ENCODE measurements at regions not wholly inside any gene's neighbourhood (a gene's known extent, or its start where the extent isn't known, plus 50 kb on each side); places are given as distances from the start of the nearest gene placed in this dataset.

GRCh38 chr7:33810356-33810755, 95.0 kb upstream of the BMPER start:
- H3K36me3 Mint-ChIP-seq (ENCODE audit: low read depth) = no peaks in the 10 kb centered on the region
- TF ChIP-seq, protein P1, sequence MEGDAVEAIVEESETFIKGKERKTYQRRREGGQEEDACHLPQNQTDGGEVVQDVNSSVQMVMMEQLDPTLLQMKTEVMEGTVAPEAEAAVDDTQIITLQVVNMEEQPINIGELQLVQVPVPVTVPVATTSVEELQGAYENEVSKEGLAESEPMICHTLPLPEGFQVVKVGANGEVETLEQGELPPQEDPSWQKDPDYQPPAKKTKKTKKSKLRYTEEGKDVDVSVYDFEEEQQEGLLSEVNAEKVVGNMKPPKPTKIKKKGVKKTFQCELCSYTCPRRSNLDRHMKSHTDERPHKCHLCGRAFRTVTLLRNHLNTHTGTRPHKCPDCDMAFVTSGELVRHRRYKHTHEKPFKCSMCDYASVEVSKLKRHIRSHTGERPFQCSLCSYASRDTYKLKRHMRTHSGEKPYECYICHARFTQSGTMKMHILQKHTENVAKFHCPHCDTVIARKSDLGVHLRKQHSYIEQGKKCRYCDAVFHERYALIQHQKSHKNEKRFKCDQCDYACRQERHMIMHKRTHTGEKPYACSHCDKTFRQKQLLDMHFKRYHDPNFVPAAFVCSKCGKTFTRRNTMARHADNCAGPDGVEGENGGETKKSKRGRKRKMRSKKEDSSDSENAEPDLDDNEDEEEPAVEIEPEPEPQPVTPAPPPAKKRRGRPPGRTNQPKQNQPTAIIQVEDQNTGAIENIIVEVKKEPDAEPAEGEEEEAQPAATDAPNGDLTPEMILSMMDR (IDR thresholded peaks at IDR 0.05) = no peak
- DNase-seq (ENCODE audit: low spot score) = no peak
- H3K9me3 Mint-ChIP-seq (ENCODE audit: low read depth) = peaks cover 2% of the 10 kb centered on the region
- no peak overlapping the region for H3K27ac Mint-ChIP-seq (ENCODE audit: unreplicated experiment)
- H3K4me3 Mint-ChIP-seq (ENCODE audit: unreplicated experiment) = no peak overlapping the region
- no peaks in the 10 kb centered on the region for H3K27me3 Mint-ChIP-seq (ENCODE audit: low read depth)
- H3K4me1 Mint-ChIP-seq (ENCODE audit: low read depth) = peaks cover 45% of the 10 kb centered on the region

- peaks cover 2% of the 10 kb centered on the region for H3K9me3 Mint-ChIP-seq (ENCODE audit: low read depth)
- peaks cover 25% of the 10 kb centered on the region for H3K4me1 Mint-ChIP-seq (ENCODE audit: low read depth)
- no peaks in the 10 kb centered on the region for H3K27me3 Mint-ChIP-seq (ENCODE audit: low read depth)
- no peak overlapping the region for H3K27ac Mint-ChIP-seq (ENCODE audit: unreplicated experiment)
- no peaks in the 10 kb centered on the region for H3K36me3 Mint-ChIP-seq (ENCODE audit: low read depth)
- no peak overlapping the region for H3K4me3 Mint-ChIP-seq (ENCODE audit: unreplicated experiment)
- TF ChIP-seq, protein P1 (IDR thresholded peaks at IDR 0.05) = no peak
- no peak for DNase-seq (ENCODE audit: low spot score)
Measured at GRCh38 chr7:33813331-33813730, 92.0 kb upstream of the BMPER start.

GRCh38 chr7:33814400-33814799, 90.9 kb upstream of the BMPER start:
- no peak overlapping the region for H3K4me3 Mint-ChIP-seq (ENCODE audit: unreplicated experiment)
- peaks cover 18% of the 10 kb centered on the region for H3K4me1 Mint-ChIP-seq (ENCODE audit: low read depth)
- peaks cover 2% of the 10 kb centered on the region for H3K9me3 Mint-ChIP-seq (ENCODE audit: low read depth)
- TF ChIP-seq, protein P1 (IDR thresholded peaks at IDR 0.05) = no peak
- no peak overlapping the region for H3K27ac Mint-ChIP-seq (ENCODE audit: unreplicated experiment)
- no peaks in the 10 kb centered on the region for H3K36me3 Mint-ChIP-seq (ENCODE audit: low read depth)
- no peaks in the 10 kb centered on the region for H3K27me3 Mint-ChIP-seq (ENCODE audit: low read depth)
- DNase-seq (ENCODE audit: low spot score) = no peak

DNA sequence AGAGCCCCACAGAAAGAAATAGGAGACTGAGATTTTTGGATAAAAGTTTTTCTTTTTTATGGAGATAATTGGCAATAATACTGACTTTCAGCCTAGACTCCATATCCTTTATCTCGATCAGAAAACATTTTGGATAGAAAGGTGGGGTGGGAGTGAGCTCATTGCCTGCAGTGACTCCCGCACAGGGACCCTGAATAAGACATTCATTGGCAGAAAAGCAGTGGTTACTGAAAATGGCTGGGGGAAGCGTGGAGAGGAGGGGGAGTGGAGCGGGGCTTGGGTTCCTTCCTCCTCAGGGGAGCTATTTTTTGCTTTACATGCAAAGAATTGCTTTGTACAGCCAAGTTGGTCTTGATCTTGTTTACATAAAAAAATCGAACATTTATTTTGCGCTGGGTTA, 90.4 kb upstream of the BMPER start:
- Mint-ChIP-seq H3K9me3 (ENCODE audit: low read depth) (peaks cover 7% of the 10 kb centered on the region), H3K4me1 (ENCODE audit: low read depth) (peaks cover 17% of the 10 kb centered on the region), H3K27me3 (ENCODE audit: low read depth) (no peaks in the 10 kb centered on the region), H3K4me3 (ENCODE audit: unreplicated experiment) (no peak overlapping the region), H3K36me3 (ENCODE audit: low read depth) (peaks cover 3% of the 10 kb centered on the region), H3K27ac (ENCODE audit: unreplicated experiment) (no peak overlapping the region)
- TF ChIP-seq, protein P1 (IDR thresholded peaks at IDR 0.05) = no peak
- no peak for DNase-seq (ENCODE audit: low spot score)

DNA sequence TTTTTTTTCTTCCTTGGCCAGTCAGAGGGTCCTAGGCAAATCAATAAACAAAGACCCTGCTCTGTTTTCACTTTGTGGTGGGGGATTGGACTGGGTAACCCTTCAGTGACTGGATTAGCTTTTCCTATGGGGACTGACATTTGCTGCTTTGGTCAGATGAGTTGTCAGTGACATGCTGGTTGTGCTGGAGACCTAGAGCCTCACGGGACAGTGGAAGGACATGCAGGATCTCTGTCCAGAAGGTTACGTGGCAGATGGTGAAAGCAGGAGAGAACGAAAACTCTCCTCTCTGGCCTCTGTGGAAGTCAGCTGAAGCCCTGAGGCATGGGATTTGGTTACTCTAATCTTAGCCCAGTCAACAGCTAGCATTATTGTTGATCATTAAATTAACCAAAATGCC, 90.0 kb upstream of the BMPER start:
- DNase-seq (ENCODE audit: low spot score) = no peak
- H3K27ac Mint-ChIP-seq (ENCODE audit: unreplicated experiment) = no peak overlapping the region
- TF ChIP-seq, protein P1 (IDR thresholded peaks at IDR 0.05) = no peak
- H3K27me3 Mint-ChIP-seq (ENCODE audit: low read depth) = no peaks in the 10 kb centered on the region
- peaks cover 9% of the 10 kb centered on the region for H3K9me3 Mint-ChIP-seq (ENCODE audit: low read depth)
- peaks cover 5% of the 10 kb centered on the region for H3K36me3 Mint-ChIP-seq (ENCODE audit: low read depth)
- H3K4me3 Mint-ChIP-seq (ENCODE audit: unreplicated experiment) = no peak overlapping the region
- peaks cover 17% of the 10 kb centered on the region for H3K4me1 Mint-ChIP-seq (ENCODE audit: low read depth)

All from chondrocyte (in vitro differentiated cells).